ENCODE measurements at regions not wholly inside any gene's neighbourhood (a gene's known extent, or its start where the extent isn't known, plus 50 kb on each side); places are given as distances from the start of the nearest gene placed in this dataset.

DNA sequence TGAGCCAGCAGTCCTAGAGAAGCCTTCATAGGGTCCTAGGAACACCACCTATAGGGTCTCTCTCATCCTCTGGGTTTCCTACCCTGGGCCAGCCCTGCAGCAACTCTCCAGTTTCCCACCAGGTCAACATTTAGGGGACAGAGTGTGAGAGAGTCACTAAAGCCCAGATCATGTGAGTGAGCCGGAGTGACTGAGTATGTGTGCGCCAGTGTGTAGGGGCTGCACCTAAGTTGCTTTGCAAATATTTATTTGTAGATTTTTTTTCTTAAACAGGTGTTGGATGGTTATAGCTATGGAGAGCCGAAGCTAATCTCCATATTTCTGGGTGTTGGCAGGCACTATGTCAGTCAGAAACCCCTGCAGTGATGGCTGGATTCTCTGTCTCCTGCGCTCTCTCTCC is 232.5 kb upstream of the NCAM1 start:
- TF ChIP-seq POLR2AphosphoS5 (IDR thresholded peaks at IDR 0.05; ENCODE audit: insufficient read depth in 1 of 2, low read depth in 1 of 2) = no peak
- TF ChIP-seq CTCF (IDR thresholded peaks at IDR 0.05) = no peak
- no peak for TF ChIP-seq POLR2A (IDR thresholded peaks at IDR 0.05)
- intact Hi-C loops (cut with DNase I) = no loop called here
- no peaks in the 10 kb centered on the region for H3K4me1 ChIP-seq

DNA sequence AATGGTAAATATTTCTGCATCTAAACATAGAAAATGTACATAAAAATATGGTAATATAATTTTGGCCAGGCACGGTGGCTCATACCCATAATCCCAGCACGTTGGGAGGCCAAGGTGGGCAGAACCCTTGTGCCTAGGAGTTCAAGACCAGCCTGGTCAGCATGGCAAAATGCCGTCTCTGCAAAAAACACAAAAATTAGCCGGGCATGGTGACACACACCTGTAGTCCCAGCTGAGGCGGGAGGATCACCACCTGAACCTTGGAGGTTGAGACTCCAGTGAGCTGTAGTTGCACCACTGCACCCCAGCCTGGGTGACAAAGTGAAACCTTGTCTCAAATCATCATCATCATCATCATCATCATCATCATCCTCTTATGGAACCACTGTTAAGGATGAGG is 230.6 kb upstream of the NCAM1 start:
- H3K27ac ChIP-seq = no peak overlapping the region
- no peaks in the 10 kb centered on the region for H3K4me1 ChIP-seq
- DNase-seq (ENCODE audit: extremely low spot score in 2 of 2) = peak in 1 of 2 donors; percentile 52
- no peaks in the 10 kb centered on the region for H3K27me3 ChIP-seq
- intact Hi-C loops (cut with DNase I) = no loop called here
- H3K36me3 ChIP-seq = no peaks in the 10 kb centered on the region
- no peaks in the 10 kb centered on the region for H3K9me3 ChIP-seq
- TF ChIP-seq POLR2A (IDR thresholded peaks at IDR 0.05) (no peak), CTCF (IDR thresholded peaks at IDR 0.05) (no peak), POLR2AphosphoS5 (IDR thresholded peaks at IDR 0.05; ENCODE audit: insufficient read depth in 1 of 2, low read depth in 1 of 2) (no peak)
- H3K4me3 ChIP-seq = no peak overlapping the region

More for the DNA sequence above, 232.5 kb upstream of the NCAM1 start:
- Histone ChIP-seq H3K27ac (peak overlapping the region; percentile 64), H3K9me3 (no peaks in the 10 kb centered on the region), H3K27me3 (no peaks in the 10 kb centered on the region), H3K36me3 (no peaks in the 10 kb centered on the region), H3K4me3 (no peak overlapping the region)
- DNase-seq (ENCODE audit: extremely low spot score in 2 of 2) = peak; percentile 65 to 70

DNA sequence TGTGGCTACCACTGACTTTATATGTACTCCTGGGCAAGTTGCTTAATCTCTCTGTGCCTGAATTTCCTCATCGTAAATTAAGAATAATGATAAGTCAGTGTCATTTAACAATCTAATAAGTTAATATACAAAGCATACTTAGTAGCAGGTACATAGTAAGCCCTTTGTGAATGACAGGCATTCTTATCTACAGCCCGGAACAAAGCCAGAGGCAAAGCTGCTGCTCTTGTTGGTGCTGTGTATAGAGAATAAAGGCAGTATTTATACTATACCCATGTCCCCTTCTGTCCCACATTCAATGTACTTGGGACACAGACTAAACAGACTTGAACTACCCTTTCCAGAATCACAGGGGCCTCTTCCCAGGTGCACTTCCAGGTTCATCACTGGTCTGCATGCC is 229.7 kb upstream of the NCAM1 start:
- no peaks in the 10 kb centered on the region for H3K27me3 ChIP-seq
- H3K36me3 ChIP-seq = no peaks in the 10 kb centered on the region
- no peaks in the 10 kb centered on the region for H3K9me3 ChIP-seq
- H3K4me1 ChIP-seq = no peaks in the 10 kb centered on the region
- no peak overlapping the region for H3K4me3 ChIP-seq
- intact Hi-C loops (cut with DNase I) = no loop called here
- peak in 1 of 2 donors; percentile 46 for DNase-seq (ENCODE audit: extremely low spot score in 2 of 2)
- TF ChIP-seq CTCF (IDR thresholded peaks at IDR 0.05) (no peak), POLR2AphosphoS5 (IDR thresholded peaks at IDR 0.05; ENCODE audit: insufficient read depth in 1 of 2, low read depth in 1 of 2) (no peak), POLR2A (IDR thresholded peaks at IDR 0.05) (no peak)
- H3K27ac ChIP-seq = no peak overlapping the region

DNA sequence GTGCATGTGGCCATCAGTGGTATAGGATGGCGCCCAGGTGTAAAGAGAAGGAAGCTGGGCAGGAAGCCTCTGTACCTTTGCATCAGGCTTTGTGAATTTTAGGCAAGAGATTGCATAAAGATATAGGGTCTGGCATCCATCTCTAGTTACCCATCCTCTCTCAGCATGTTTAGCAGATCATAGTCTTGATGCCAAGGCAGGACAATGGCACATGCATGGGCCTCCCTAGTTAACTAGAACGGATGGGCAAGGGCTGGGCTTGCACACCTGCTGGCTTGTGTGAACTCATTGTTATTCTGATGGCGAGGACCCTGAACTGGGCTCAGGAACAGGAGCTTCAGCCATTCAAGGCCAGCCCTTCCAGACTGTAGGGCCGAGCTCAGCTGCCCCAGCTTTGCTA is 229.2 kb upstream of the NCAM1 start:
- Histone ChIP-seq H3K4me1 (no peaks in the 10 kb centered on the region), H3K27me3 (no peaks in the 10 kb centered on the region), H3K36me3 (no peaks in the 10 kb centered on the region), H3K27ac (no peak overlapping the region), H3K4me3 (no peak overlapping the region), H3K9me3 (no peaks in the 10 kb centered on the region)
- intact Hi-C loops (cut with DNase I) = no loop called here
- peak in 1 of 2 donors; percentile 58 for DNase-seq (ENCODE audit: extremely low spot score in 2 of 2)
- no peak for TF ChIP-seq CTCF (IDR thresholded peaks at IDR 0.05)
- TF ChIP-seq POLR2AphosphoS5 (IDR thresholded peaks at IDR 0.05; ENCODE audit: insufficient read depth in 1 of 2, low read depth in 1 of 2) = no peak
- TF ChIP-seq POLR2A (IDR thresholded peaks at IDR 0.05) = no peak

- Histone ChIP-seq H3K9me3 (no peaks in the 10 kb centered on the region), H3K4me1 (no peaks in the 10 kb centered on the region), H3K4me3 (no peak overlapping the region), H3K36me3 (no peaks in the 10 kb centered on the region), H3K27me3 (no peaks in the 10 kb centered on the region), H3K27ac (no peak overlapping the region)
- TF ChIP-seq POLR2AphosphoS5 (IDR thresholded peaks at IDR 0.05; ENCODE audit: insufficient read depth in 1 of 2, low read depth in 1 of 2) (no peak), POLR2A (IDR thresholded peaks at IDR 0.05) (no peak), CTCF (IDR thresholded peaks at IDR 0.05) (no peak)
- DNase-seq (ENCODE audit: extremely low spot score in 2 of 2) = no peak
- intact Hi-C loops (cut with DNase I) = no loop called here
These were observed 227.0 kb upstream of the NCAM1 start for GRCh38 chr11:112734207-112734606.

All from vagina (tissue), 2 donors.